PC-9 (cell line): ENCODE measurements at regions not wholly inside any gene's neighbourhood (a gene's known extent, or its start where the extent isn't known, plus 50 kb on each side); places are given as distances from the start of the nearest gene placed in this dataset.

Experiments used
- EZH2 ChIP-seq: fragments of 200-600 bp; sonication (generic); IDR thresholded peaks from 2 replicates; pipeline ENCODE4 v1.8.0; 2017; ENCODE audit warnings: antibody characterized with exemption, low read depth
- TF ChIP-seq, protein P1 (sequence below): fragments of 200-600 bp; sonication (generic); conservative IDR thresholded peaks from 2 replicates; pipeline ENCODE4 v1.6.1; 2017; ENCODE audit warnings: mixed run types, antibody characterized with exemption, mild to moderate bottlenecking, moderate library complexity

DNA sequence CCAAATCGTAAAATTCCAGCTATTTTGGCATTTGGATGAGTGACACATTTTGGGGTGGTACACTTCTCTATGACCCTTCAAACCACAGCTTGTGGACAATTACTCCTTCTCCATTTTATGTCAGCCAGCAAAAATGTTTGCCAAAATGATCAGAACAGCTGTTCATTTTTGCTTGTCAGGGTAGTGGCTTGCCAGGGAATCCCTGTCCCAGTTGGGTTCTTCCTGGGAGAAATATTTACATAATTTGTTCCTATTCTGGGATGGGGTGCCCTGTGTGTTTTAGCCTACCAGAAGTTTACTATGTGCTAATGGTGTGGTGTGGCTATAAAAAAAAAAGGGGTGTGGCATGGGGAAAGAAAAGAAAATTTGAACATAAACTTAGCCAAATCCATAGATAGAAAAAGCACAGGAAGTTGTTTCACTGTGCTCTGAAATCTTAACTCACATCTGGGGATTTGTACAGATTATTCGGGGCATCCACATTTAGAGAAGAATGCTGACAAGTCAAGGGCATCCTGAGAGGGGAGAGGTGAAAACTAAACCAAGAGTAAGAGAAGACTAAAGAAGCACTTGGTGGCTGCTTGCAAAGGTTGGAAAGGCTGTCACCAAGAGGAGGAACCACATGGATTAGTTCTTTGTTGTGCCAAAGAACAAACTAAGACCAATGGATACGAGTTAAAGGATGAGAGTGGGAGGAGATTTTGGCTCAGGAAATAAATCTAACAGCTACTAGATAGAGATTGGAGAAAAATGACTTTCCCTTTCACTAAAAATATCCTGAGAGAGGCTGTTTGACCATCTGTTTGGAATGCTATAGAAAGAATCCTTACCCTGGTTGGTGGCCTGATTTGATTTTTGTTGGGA is 55.2 kb upstream of the RBM24 start:
- TF ChIP-seq, protein P1, sequence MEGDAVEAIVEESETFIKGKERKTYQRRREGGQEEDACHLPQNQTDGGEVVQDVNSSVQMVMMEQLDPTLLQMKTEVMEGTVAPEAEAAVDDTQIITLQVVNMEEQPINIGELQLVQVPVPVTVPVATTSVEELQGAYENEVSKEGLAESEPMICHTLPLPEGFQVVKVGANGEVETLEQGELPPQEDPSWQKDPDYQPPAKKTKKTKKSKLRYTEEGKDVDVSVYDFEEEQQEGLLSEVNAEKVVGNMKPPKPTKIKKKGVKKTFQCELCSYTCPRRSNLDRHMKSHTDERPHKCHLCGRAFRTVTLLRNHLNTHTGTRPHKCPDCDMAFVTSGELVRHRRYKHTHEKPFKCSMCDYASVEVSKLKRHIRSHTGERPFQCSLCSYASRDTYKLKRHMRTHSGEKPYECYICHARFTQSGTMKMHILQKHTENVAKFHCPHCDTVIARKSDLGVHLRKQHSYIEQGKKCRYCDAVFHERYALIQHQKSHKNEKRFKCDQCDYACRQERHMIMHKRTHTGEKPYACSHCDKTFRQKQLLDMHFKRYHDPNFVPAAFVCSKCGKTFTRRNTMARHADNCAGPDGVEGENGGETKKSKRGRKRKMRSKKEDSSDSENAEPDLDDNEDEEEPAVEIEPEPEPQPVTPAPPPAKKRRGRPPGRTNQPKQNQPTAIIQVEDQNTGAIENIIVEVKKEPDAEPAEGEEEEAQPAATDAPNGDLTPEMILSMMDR: no peak
- no peak for TF ChIP-seq EZH2
